Aorta (tissue), 5 donors: ENCODE measurements at regions not wholly inside any gene's neighbourhood (a gene's known extent, or its start where the extent isn't known, plus 50 kb on each side); places are given as distances from the start of the nearest gene placed in this dataset.
"Not testable (repeated sequence)": the region's sequence is repeated elsewhere in the genome, so short reads cannot be mapped to it uniquely, and the experiment has no call there.

Experiments
- ATAC-seq: fragments of 200-7000 bp; cut with Tn5 transposase; one replicate; pipeline ENCODE4 v1.9.1; 2022; ENCODE audit warnings: moderate library complexity; ENCODE audit not compliant: low FRiP score
- DNase-seq, 2 donors: peaks; one replicate each; pipeline ENCODE4 v3.0.0-alpha.2; 2020
- H3K27ac ChIP-seq, 2 donors: one replicate each; pipeline ENCODE4 v1.5.1; 2013; ENCODE audit warnings: low read length in 2 of 2, mild to moderate bottlenecking in 2 of 2, moderate library complexity in 2 of 2, control low read depth in 1 of 2, inconsistent platforms in 1 of 2, low read depth in 1 of 2
- H3K27me3 ChIP-seq, 2 donors: one replicate each; pipeline ENCODE4 v1.6.1; 2013; ENCODE audit warnings: control low read depth in 1 of 2, low read length in 1 of 2, mild to moderate bottlenecking in 1 of 2, moderate library complexity in 1 of 2; ENCODE audit not compliant: insufficient read depth in 2 of 2, control insufficient read depth in 1 of 2
- H3K36me3 ChIP-seq, 2 donors: one replicate each; pipeline ENCODE4 v1.6.1; 2013; ENCODE audit warnings: control low read depth in 1 of 2, low read length in 1 of 2, mild to moderate bottlenecking in 1 of 2; ENCODE audit not compliant: insufficient read depth in 2 of 2, control insufficient read depth in 1 of 2
- H3K4me1 ChIP-seq, 2 donors: one replicate each; pipeline ENCODE4 v1.6.1; 2013; ENCODE audit warnings: low read length in 2 of 2, control low read depth in 1 of 2, mild to moderate bottlenecking in 1 of 2, moderate library complexity in 1 of 2; ENCODE audit not compliant: insufficient read depth in 2 of 2, control insufficient read depth in 1 of 2
- H3K4me3 ChIP-seq, 2 donors: one replicate each; pipeline ENCODE4 v1.5.1; 2013; ENCODE audit warnings: low read length in 2 of 2, control low read depth in 1 of 2, mild to moderate bottlenecking in 1 of 2
- H3K9me3 ChIP-seq: one replicate; pipeline ENCODE4 v1.6.1; 2013; ENCODE audit warnings: mild to moderate bottlenecking, low read length; ENCODE audit not compliant: control insufficient read depth
- WGBS, 2 donors: extraction: QIAGEN DNeasy Blood & Tissue Kit; methylation state at CpG; one replicate each; pipeline ENCODE4 v1.1.7; 2013; 5-methylcytosine and 5-hydroxymethylcytosine counted together
- intact Hi-C, 2 donors: fragments of 100-400 bp; cut with DNase I; formaldehyde crosslinking; loops; one replicate each; pipeline versions ENCODE4 v1.14.2 to v1.15.0; 2022
- donor health status: healthy with polysubstance abuse.
- donor health status: Bipolar disorder and iron deficiency.
- donor health status: DM: no; HTN: no; CAD: no.
- donor health status: DM: no; HTN: no; CAD: no.
- donor health status: DM: yes; HTN: yes; CAD: no.

GRCh38 chr5:6548756-6549285, 84.0 kb downstream of the NSUN2 start:
- no peak overlapping the region for H3K27ac ChIP-seq

GRCh38 chr5:6547926-6548519, 84.8 kb downstream of the NSUN2 start:
- H3K27me3 ChIP-seq, H3K36me3 ChIP-seq, H3K4me3 ChIP-seq, H3K27ac ChIP-seq, DNase-seq, ATAC-seq, H3K4me1 ChIP-seq, intact Hi-C loops, H3K9me3 ChIP-seq: not testable (repeated sequence)
- WGBS, 2 donors: 74 to 79% methylated on average over 7 of the region's 7 CpGs

More at GRCh38 chr5:6548756-6549285, 84.0 kb downstream of the NSUN2 start:
- no peaks in the 10 kb centered on the region for H3K36me3 ChIP-seq
- no peaks in the 10 kb centered on the region for H3K27me3 ChIP-seq
- no peak overlapping the region for H3K4me3 ChIP-seq
- ATAC-seq: no peak
- no peak for DNase-seq
- H3K9me3 ChIP-seq: no peaks in the 10 kb centered on the region
- intact Hi-C loops: no loop called here
- H3K4me1 ChIP-seq: no peaks in the 10 kb centered on the region
- 68 to 84% methylated on average over 9 of the region's 9 CpGs for WGBS, 2 donors

- H3K4me3 ChIP-seq: no peak overlapping the region
These were observed 85.3 kb downstream of the NSUN2 start for GRCh38 chr5:6547498-6547897.

GRCh38 chr5:6545770-6546690, 86.8 kb downstream of the NSUN2 start:
- WGBS, 2 donors: 33 to 37% methylated on average over 24 of the region's 24 CpGs

More at GRCh38 chr5:6547498-6547897, 85.3 kb downstream of the NSUN2 start:
- Histone ChIP-seq H3K9me3 (no peaks in the 10 kb centered on the region), H3K36me3 (no peaks in the 10 kb centered on the region), H3K4me1 (no peaks in the 10 kb centered on the region), H3K27ac (no peak overlapping the region), H3K27me3 (no peaks in the 10 kb centered on the region)
- ATAC-seq: no peak
- DNase-seq: no peak
- 93 to 96% methylated on average over 5 of the region's 5 CpGs for WGBS, 2 donors
- intact Hi-C loops: no loop called here

GRCh38 chr5:6545036-6545693, 87.7 kb downstream of the NSUN2 start:
- WGBS, 2 donors: 75 to 81% methylated on average over 13 to 14 of the region's 14 CpGs
- intact Hi-C loops: no loop called here

More at GRCh38 chr5:6545770-6546690, 86.8 kb downstream of the NSUN2 start:
- Histone ChIP-seq H3K27me3 (no peaks in the 10 kb centered on the region), H3K4me3 (no peak overlapping the region), H3K27ac (peak overlapping the region; percentile 29 to 67), H3K36me3 (no peaks in the 10 kb centered on the region), H3K4me1 (no peaks in the 10 kb centered on the region), H3K9me3 (no peaks in the 10 kb centered on the region)
- no peak for DNase-seq
- intact Hi-C loops: no loop called here
- ATAC-seq: no peak

GRCh38 chr5:6544561-6544935, 88.3 kb downstream of the NSUN2 start:
- intact Hi-C loops: no loop called here
- 70 to 96% methylated on average over 5 of the region's 5 CpGs for WGBS, 2 donors
- H3K4me3 ChIP-seq: no peak overlapping the region
- no peak for DNase-seq
- no peak for ATAC-seq
- no peaks in the 10 kb centered on the region for H3K4me1 ChIP-seq
- no peaks in the 10 kb centered on the region for H3K27me3 ChIP-seq
- H3K9me3 ChIP-seq: no peaks in the 10 kb centered on the region
- no peaks in the 10 kb centered on the region for H3K36me3 ChIP-seq
- H3K27ac ChIP-seq: no peak overlapping the region

More at GRCh38 chr5:6545036-6545693, 87.7 kb downstream of the NSUN2 start:
- Histone ChIP-seq H3K36me3 (no peaks in the 10 kb centered on the region), H3K27me3 (no peaks in the 10 kb centered on the region), H3K4me1 (no peaks in the 10 kb centered on the region), H3K27ac (no peak overlapping the region), H3K4me3 (no peak overlapping the region), H3K9me3 (no peaks in the 10 kb centered on the region)
- DNase-seq: no peak
- no peak for ATAC-seq
